Activated naive CD8-positive, alpha-beta T cell (primary cell): ENCODE measurements at regions not wholly inside any gene's neighbourhood (a gene's known extent, or its start where the extent isn't known, plus 50 kb on each side); places are given as distances from the start of the nearest gene placed in this dataset.

ENCODE experiments used
- H3K27ac Mint-ChIP-seq: one replicate; pipeline ENCODE4 v1.8.0; 2021; ENCODE audit warnings: mixed read lengths
- H3K27me3 Mint-ChIP-seq: one replicate; pipeline ENCODE4 v1.8.0; 2021; ENCODE audit warnings: mixed read lengths
- H3K36me3 Mint-ChIP-seq: one replicate; pipeline ENCODE4 v1.8.0; 2021; ENCODE audit warnings: mixed read lengths
- H3K4me1 Mint-ChIP-seq: one replicate; pipeline ENCODE4 v1.8.0; 2021; ENCODE audit warnings: low read depth, mixed read lengths
- H3K4me3 Mint-ChIP-seq: one replicate; pipeline ENCODE4 v1.8.0; 2021; ENCODE audit warnings: mild to moderate bottlenecking, mixed read lengths
- H3K9me3 Mint-ChIP-seq: one replicate; pipeline ENCODE4 v1.8.0; 2021; ENCODE audit warnings: low read depth, mixed read lengths

DNA sequence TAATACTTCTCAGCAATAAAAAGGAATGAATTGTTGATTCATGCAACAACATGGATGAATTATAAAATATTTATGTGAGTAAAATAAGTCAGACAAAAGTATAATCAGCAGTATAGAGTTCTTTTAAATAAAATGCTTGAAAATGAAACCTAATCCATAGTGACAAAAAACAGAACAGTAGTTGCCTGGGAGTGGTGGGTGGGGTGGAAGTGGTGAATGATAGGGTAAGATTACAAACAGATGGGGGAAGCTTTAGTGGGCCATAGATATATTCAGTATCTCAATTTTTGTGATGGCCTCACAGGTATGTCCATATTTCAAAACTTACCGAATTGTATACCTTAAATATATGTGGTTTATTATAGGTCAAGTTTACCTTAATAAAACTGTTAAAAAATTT lies 124.9 kb upstream of the UBL3 start:
- H3K4me3 Mint-ChIP-seq, result no peak overlapping the region
- H3K36me3 Mint-ChIP-seq, result no peaks in the 10 kb centered on the region
- H3K9me3 Mint-ChIP-seq, result no peaks in the 10 kb centered on the region
- H3K27ac Mint-ChIP-seq, result no peak overlapping the region
- peaks cover 4% of the 10 kb centered on the region for H3K4me1 Mint-ChIP-seq
- no peaks in the 10 kb centered on the region for H3K27me3 Mint-ChIP-seq

DNA sequence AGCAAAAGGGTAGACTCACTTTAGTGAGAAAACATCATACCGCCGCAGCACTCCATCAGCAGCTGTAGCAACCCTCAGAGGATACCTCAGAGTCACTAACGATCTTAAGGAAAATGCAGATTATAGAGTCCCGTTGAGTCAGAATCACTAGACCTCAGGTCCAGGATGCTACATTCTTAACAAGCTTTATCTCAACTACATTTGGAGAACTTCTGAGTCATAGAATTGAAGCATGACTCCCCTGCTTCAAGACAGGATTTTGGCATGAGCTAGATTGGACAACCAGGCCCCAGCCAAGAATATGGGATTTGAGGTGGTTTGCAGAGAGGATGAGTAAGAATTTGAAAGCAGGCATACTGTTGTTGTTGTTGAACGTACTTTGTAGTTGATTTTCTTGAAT lies 118.9 kb upstream of the UBL3 start:
- H3K27me3 Mint-ChIP-seq, result no peaks in the 10 kb centered on the region
- peaks cover 7% of the 10 kb centered on the region for H3K36me3 Mint-ChIP-seq
- H3K4me3 Mint-ChIP-seq, result no peak overlapping the region
- H3K9me3 Mint-ChIP-seq, result peaks cover 8% of the 10 kb centered on the region
- H3K4me1 Mint-ChIP-seq, result no peaks in the 10 kb centered on the region
- H3K27ac Mint-ChIP-seq, result no peak overlapping the region

DNA sequence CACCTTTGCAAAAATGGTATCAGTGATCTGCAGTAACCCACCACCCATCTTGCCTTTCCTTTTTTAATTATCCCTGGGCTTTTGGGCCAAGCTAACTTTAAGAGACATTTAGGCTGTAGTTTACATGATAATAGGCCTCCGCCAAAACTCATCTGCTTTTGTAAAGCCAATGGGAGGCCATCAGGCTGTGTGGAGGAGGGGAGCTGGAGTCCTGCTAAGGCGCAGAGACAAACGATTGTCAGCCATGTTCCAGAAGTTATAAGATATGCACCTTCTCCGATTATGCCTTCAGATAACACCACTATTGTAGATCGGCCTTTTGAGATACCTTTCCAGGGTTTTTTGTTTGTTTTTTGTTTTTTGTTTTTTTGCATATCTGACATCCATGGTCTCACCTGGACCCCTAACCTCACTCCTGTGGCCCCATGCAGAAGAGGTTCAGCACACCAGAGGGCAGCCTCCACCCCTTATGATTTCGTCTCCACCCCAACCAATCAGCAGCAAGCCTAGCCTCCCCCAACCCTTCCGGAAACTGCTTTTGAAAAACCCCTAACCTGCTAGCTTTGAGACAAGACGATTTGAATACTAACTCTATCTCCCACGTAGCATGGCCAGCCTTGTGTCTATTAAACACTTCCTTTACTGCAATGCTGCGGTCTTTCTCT lies 113.9 kb upstream of the UBL3 start:
- Mint-ChIP-seq H3K4me3 (no peak overlapping the region), H3K36me3 (peaks cover 7% of the 10 kb centered on the region), H3K9me3 (peaks cover 8% of the 10 kb centered on the region), H3K27ac (no peak overlapping the region), H3K27me3 (no peaks in the 10 kb centered on the region), H3K4me1 (peaks cover 5% of the 10 kb centered on the region)

DNA sequence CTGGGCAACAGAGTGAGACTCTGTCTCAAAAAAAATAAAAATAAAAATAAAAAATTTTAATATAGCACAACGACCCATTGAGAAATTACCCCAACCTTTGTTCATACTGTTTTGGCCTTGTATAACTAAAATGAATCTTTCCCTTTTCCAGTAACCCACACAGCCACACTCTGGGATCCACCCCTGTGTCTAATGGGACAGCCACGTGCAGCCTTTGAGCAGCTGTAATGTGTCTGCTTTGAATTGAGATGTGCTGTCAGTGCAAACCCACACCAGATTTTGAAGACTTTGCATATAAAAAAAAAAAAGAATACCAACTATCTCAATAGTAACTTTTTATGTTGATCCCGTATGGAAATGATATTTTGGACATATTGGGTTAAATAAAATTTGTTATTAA lies 112.7 kb upstream of the UBL3 start:
- Mint-ChIP-seq H3K27me3 (no peaks in the 10 kb centered on the region), H3K27ac (no peak overlapping the region), H3K4me3 (no peak overlapping the region), H3K4me1 (peaks cover 14% of the 10 kb centered on the region), H3K9me3 (peaks cover 4% of the 10 kb centered on the region), H3K36me3 (peaks cover 4% of the 10 kb centered on the region)

- Mint-ChIP-seq H3K4me3 (no peak overlapping the region), H3K27me3 (no peaks in the 10 kb centered on the region), H3K27ac (no peak overlapping the region), H3K9me3 (no peaks in the 10 kb centered on the region), H3K4me1 (peaks cover 25% of the 10 kb centered on the region), H3K36me3 (no peaks in the 10 kb centered on the region)
Measured at GRCh38 chr13:29961036-29961670, 110.7 kb upstream of the UBL3 start.

DNA sequence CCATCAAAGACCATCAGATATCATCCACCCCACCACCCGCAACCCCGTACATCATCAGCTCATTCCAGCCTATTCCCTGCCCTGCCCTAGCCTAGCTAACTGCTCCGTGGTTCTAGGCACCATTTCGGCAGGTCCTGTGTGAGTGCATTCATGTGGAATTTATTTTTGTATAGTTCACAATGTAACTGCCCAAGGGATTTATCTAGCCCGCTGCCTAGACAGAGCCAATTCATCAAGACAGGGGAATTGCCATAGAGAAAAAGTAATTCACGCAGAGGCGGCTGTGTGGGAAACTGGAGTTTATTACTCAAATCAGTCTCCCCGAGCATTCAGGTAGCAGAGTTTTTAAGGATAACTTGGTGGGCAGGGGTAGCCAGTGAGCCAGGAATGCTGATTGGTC lies 109.2 kb upstream of the UBL3 start:
- no peaks in the 10 kb centered on the region for H3K36me3 Mint-ChIP-seq
- H3K9me3 Mint-ChIP-seq, result no peaks in the 10 kb centered on the region
- H3K27ac Mint-ChIP-seq, result no peak overlapping the region
- H3K4me3 Mint-ChIP-seq, result no peak overlapping the region
- no peaks in the 10 kb centered on the region for H3K27me3 Mint-ChIP-seq
- peaks cover 33% of the 10 kb centered on the region for H3K4me1 Mint-ChIP-seq

DNA sequence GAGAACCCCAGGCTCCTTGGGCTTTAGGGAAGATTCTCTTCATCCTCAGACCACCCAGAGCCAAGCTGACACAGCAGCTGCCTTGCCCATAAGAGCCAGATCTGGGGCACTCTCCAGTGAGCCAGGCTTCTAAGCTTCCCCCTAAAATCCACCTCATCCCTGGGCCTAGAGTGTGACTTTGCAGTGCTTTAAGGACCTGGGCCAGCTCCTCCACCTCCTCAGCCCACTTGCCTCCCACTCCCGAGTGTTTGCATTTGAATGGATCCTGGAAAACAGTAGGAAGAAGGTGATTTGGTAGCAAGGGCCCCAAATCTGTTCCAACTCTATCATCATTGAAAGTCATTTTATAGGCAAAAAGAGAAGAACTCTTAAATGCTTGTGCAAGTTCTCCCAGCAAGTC lies 108.7 kb upstream of the UBL3 start:
- Mint-ChIP-seq H3K9me3 (no peaks in the 10 kb centered on the region), H3K27me3 (no peaks in the 10 kb centered on the region), H3K27ac (no peak overlapping the region), H3K4me3 (no peak overlapping the region), H3K4me1 (peaks cover 38% of the 10 kb centered on the region), H3K36me3 (no peaks in the 10 kb centered on the region)

DNA sequence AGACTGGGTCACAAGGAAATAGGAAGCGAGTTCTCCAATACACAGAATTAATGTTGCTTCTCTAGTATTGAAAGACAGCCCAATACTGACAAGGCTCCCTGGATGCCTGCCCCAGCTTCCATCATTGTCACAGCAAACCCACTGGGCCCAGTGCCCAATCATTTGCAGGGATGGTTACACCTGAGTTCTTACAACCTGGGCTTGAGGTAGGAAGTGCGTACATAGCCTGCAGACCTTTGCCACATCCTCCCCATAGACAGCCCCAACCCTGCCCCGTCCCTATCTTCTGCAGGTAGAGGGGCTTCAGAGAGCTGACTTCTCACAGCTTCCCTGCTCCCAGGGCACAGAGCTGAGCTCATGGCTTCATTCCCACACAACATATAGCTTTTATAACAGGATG lies 108.1 kb upstream of the UBL3 start:
- no peak overlapping the region for H3K4me3 Mint-ChIP-seq
- no peak overlapping the region for H3K27ac Mint-ChIP-seq
- H3K9me3 Mint-ChIP-seq, result no peaks in the 10 kb centered on the region
- no peaks in the 10 kb centered on the region for H3K27me3 Mint-ChIP-seq
- H3K4me1 Mint-ChIP-seq, result peaks cover 44% of the 10 kb centered on the region
- no peaks in the 10 kb centered on the region for H3K36me3 Mint-ChIP-seq

GRCh38 chr13:29957320-29957719 lies 106.9 kb upstream of the UBL3 start:
- Mint-ChIP-seq H3K4me1 (peaks cover 52% of the 10 kb centered on the region), H3K27ac (no peak overlapping the region), H3K4me3 (no peak overlapping the region), H3K9me3 (no peaks in the 10 kb centered on the region), H3K27me3 (no peaks in the 10 kb centered on the region), H3K36me3 (no peaks in the 10 kb centered on the region)

- H3K4me3 Mint-ChIP-seq, result no peak overlapping the region
- no peaks in the 10 kb centered on the region for H3K36me3 Mint-ChIP-seq
- H3K9me3 Mint-ChIP-seq, result no peaks in the 10 kb centered on the region
- H3K27ac Mint-ChIP-seq, result no peak overlapping the region
- no peaks in the 10 kb centered on the region for H3K27me3 Mint-ChIP-seq
- H3K4me1 Mint-ChIP-seq, result peaks cover 56% of the 10 kb centered on the region
Measured at GRCh38 chr13:29956853-29957252, 106.4 kb upstream of the UBL3 start.

DNA sequence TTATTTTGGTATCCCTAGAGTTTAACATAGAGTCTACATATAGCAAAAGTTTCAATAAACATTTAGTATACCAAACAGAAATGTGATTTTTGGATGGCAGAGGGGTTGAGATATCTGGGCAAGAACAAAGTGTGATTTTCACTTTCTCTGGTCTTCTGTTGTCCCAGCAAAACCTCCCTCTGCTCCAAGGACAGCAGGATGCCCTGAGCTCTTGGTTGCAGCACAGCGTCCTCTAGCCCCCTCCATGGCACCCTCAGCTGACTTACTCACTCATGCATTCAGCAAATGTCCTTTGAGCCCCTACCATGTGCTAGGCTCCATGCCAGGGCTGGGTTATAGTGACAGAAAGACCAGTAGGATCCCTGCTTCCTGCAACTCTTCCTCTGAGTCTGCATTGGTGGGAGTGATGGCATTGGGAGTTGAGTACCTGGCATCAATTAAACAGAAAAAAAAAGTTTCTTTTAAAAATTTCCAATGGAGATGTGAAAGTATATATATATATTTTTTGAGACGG lies 104.8 kb upstream of the UBL3 start:
- H3K27me3 Mint-ChIP-seq, result no peaks in the 10 kb centered on the region
- peaks cover 52% of the 10 kb centered on the region for H3K4me1 Mint-ChIP-seq
- peak overlapping the region; percentile 86 for H3K4me3 Mint-ChIP-seq
- no peaks in the 10 kb centered on the region for H3K36me3 Mint-ChIP-seq
- no peaks in the 10 kb centered on the region for H3K9me3 Mint-ChIP-seq
- peak overlapping the region; percentile 42 for H3K27ac Mint-ChIP-seq

GRCh38 chr13:29954082-29955028 lies 103.9 kb upstream of the UBL3 start:
- H3K27ac Mint-ChIP-seq, result peak overlapping the region; percentile 92
- H3K9me3 Mint-ChIP-seq, result no peaks in the 10 kb centered on the region
- H3K27me3 Mint-ChIP-seq, result no peaks in the 10 kb centered on the region
- no peaks in the 10 kb centered on the region for H3K36me3 Mint-ChIP-seq
- H3K4me3 Mint-ChIP-seq, result peak overlapping the region; percentile 86
- H3K4me1 Mint-ChIP-seq, result peaks cover 52% of the 10 kb centered on the region

DNA sequence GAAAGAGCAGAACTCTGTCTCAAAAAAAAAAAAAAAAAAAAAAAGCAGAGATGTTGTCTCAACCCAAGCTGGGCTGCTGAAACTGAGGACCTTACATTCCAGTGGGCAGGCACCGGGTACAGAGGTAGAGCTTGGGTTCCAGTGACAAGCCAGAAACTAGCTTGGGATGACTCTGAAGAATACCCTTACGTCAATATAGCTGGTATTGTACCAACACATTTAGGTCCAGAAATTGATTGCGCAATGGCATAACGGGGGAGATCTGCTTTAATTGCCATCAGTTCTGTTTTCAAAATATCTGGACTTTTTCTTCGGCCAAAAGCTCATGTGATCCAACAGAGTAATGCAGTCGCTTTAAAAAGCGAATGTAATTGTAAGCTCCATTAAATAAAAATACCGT lies 103.1 kb upstream of the UBL3 start:
- peak overlapping the region; percentile 92 for H3K27ac Mint-ChIP-seq
- H3K36me3 Mint-ChIP-seq, result no peaks in the 10 kb centered on the region
- peak overlapping the region; percentile 86 for H3K4me3 Mint-ChIP-seq
- no peaks in the 10 kb centered on the region for H3K27me3 Mint-ChIP-seq
- peaks cover 47% of the 10 kb centered on the region for H3K4me1 Mint-ChIP-seq
- no peaks in the 10 kb centered on the region for H3K9me3 Mint-ChIP-seq

- Mint-ChIP-seq H3K36me3 (no peaks in the 10 kb centered on the region), H3K9me3 (no peaks in the 10 kb centered on the region), H3K27me3 (no peaks in the 10 kb centered on the region), H3K4me1 (peaks cover 35% of the 10 kb centered on the region), H3K27ac (no peak overlapping the region), H3K4me3 (no peak overlapping the region)
Measured at GRCh38 chr13:29952245-29952644, 101.8 kb upstream of the UBL3 start.

GRCh38 chr13:29948791-29949190 lies 98.4 kb upstream of the UBL3 start:
- H3K36me3 Mint-ChIP-seq, result no peaks in the 10 kb centered on the region
- H3K4me1 Mint-ChIP-seq, result peaks cover 16% of the 10 kb centered on the region
- no peaks in the 10 kb centered on the region for H3K27me3 Mint-ChIP-seq
- no peak overlapping the region for H3K4me3 Mint-ChIP-seq
- no peaks in the 10 kb centered on the region for H3K9me3 Mint-ChIP-seq
- H3K27ac Mint-ChIP-seq, result no peak overlapping the region
